ENCODE measurements at regions not wholly inside any gene's neighbourhood (a gene's known extent, or its start where the extent isn't known, plus 50 kb on each side); places are given as distances from the start of the nearest gene placed in this dataset.

DNA sequence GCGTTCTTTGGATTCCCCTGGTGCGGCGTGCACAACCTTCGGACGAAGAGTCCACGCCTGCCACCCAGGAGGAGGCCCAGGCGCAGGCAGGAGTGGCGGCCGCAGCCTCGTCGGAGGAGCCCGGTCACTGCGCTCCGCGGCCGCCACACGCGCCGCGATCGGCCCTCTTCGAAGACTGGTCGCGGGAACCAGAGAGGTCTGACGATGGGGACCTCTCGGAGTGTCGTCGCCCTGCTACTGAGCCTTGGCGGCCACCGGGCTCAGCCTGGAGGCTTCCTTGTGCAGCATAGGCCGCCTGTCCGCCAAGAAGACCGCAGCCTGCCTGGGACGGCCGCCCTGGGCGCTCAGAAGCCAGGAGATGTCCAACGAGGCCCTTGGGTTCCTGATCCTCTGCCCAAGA lies 112.5 kb upstream of the SELENOP start:
- TF ChIP-seq CTCF (IDR thresholded peaks at IDR 0.05) = no peak
- no peak for TF ChIP-seq EZH2 (IDR thresholded peaks at IDR 0.05)
